OCI-LY3 (cell line): ENCODE measurements at regions not wholly inside any gene's neighbourhood (a gene's known extent, or its start where the extent isn't known, plus 50 kb on each side); places are given as distances from the start of the nearest gene placed in this dataset.

Experiments
- CTCF ChIP-seq: fragments of 200-600, 300-600 bp; sonication (generic); IDR thresholded peaks from 2 replicates; pipeline ENCODE4 v1.5.1; 2014; ENCODE audit warnings: antibody characterized with exemption, low read length, low read depth
- EZH2phosphoT487 ChIP-seq: fragments of 200-600 bp; shearing (Covaris generic); IDR thresholded peaks from 2 replicates; pipeline ENCODE4 v1.6.1; 2018; ENCODE audit warnings: antibody characterized with exemption, mixed run types, low read depth

GRCh38 chr12:107458163-107458562 lies 227.4 kb upstream of the PWP1 start:
- TF ChIP-seq CTCF (no peak), EZH2phosphoT487 (no peak)
